GM18867 (cell line): ENCODE measurements at regions not wholly inside any gene's neighbourhood (a gene's known extent, or its start where the extent isn't known, plus 50 kb on each side); places are given as distances from the start of the nearest gene placed in this dataset.
"Not testable (repeated sequence)": the region's sequence is repeated elsewhere in the genome, so short reads cannot be mapped to it uniquely, and the experiment has no call there.

Experiments
- ATAC-seq: cut with Tn5 transposase; IDR thresholded peaks from one replicate; pipeline ENCODE4 v1.9.1; 2021; ENCODE audit warnings: mild to moderate bottlenecking, moderate library complexity; ENCODE audit not compliant: unreplicated experiment

DNA sequence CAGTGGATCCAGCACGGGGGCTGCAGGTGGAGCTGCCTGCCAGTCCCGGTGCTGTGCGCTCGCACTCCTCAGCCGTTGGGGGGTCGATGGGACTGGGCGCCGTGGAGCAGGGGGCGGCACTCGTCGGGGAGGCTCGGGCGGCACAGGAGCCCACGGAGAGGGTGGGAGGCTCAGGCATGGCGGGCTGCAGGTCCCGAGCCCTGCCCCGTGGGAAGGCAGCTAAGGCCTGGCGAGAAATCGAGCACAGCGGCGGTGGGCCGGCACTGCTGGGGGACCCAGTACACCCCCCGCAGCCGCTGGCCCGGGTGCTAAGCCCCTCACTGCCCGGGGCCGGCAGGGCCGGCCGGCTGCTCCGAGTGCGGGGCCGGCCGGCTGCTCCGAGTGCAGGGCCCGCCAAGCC is 52.3 kb upstream of the MARK1 start:
- ATAC-seq = not testable (repeated sequence)

DNA sequence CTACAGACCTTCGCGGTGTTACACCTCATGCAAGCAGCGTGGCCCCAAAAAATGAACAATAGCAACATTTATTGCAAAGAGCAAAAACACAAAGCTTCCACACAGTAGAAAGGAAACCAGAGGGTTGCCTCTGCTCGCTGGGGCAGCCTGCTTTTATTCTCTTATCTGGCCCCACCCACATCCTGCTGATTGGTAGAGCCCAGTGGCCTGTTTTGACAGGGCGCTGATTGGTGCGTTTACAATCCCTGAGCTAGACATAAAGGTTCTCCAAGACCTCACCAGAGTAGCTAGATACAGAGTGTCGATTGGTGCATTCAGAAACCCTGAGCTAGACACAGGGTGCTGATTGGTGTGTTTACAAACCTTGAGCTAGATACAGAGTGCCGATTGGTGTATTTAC is 52.8 kb upstream of the MARK1 start:
- ATAC-seq = not testable (repeated sequence)

DNA sequence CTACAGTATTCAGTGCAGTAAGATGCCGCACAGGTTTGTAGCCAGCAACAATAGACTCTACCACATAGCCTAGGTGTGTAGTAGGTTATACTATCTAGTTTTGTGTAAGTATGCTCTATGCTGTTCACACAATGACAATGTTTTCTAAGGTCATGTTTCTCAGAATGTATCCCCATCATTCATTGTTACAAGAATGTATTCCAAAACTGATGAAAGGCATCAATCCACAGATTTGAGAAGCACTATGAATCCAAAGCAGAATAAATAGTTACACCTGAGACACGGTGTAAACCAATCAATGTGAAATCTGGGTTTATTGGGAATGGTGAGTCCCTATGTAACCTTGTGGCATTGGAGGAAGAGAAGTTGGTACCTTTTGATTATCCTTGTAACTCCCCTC is 54.5 kb upstream of the MARK1 start:
- ATAC-seq = no peak

DNA sequence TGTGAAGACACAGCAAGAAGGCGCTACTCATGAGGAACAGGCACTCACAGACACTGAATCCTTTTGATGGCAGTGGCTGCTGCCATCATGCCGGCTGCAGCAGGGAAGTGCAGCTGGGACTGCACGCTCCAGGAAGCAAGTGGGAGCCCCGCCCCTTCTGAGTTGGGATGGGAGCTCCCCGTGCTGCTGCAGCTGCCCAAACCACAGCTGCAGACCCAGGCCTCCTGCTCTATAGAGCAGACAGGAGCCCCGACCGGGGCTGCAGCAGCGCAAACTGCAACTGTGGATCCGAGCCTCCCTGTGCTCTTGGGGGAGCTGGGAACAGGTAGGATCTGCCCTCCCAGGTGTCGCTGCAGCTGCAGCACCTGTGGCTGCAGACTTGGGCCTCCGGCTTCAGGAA is 65.2 kb upstream of the MARK1 start:
- ATAC-seq = no peak

- no peak for ATAC-seq
Measured at GRCh38 chr1:220458936-220459335, 69.0 kb upstream of the MARK1 start.

DNA sequence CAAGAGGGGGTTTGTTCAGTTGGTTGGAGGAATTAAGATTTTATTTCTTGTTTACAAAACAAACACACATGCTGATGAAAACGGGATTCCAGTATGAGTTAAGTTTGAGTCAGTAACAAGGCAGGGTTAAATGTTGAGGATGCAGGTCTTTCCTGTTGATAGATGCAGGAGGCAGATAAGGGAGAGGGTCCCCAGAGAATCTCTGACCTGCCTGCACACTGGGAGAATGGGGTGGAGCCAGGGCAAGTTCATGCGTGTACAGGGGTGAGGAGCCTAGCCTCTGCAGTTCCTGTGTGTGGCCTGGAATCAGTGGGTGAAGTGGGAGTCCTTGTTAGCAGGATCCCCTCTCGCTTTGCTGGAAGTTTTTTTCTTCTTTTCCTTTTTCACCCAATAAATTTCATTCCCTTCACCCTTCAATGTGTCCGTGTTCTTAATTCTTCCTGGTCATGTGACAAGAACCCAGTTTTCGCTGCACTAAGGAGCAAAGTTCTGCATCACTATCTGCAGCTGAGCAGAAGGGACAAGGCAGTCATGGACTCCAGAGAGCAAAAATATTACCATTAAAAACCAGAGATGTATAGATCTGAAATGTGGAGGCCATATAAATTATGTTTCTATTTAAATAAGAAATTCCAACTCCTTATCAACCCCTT is 69.9 kb upstream of the MARK1 start:
- ATAC-seq = no peak

DNA sequence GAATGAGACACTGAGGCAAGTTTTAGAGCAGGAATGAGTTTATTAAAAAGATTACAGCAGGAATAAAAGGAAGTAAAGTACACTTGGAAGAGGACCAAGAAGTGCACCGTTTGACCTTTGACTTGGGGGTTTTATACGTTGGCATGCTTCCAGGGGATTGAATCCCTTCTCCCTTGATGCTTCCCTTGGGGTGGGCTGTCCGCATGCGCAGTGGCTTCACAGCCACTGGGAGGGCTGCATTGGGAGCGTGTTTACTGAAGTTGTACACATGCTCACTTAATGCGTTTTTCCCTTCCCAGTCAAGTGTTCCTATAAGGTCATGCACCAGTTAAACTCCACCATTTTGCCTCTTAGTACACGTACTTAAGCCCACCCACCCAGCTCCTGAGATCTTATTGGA is 72.4 kb upstream of the MARK1 start:
- no peak for ATAC-seq

DNA sequence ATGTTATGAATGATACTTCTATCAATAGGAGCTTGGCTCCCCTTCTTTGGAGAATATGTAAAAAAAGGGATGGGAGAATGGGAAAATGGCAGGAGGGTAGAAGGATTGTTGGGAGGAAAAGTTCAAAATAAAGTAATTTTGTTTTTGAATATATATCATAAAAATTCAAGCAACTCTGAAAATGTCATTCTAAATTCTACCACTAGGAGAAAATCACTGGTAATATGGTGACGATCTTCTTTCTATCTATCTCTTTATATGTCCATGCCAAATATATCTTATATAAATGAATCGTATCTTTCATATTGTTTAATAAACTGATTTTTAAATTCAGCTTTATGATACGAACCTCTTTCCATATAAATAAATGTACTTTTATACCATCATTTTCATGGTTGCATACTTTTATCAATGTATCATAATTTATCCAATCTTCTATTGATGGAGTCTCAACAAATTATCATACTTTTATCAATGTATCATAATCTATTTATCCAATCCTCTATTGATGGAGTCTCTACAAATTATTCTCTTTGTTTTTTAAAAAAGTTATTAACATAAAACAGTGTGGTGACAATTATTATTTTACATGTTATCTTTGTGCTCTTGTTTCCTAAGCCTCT is 73.7 kb upstream of the MARK1 start:
- ATAC-seq = no peak

GRCh38 chr1:220453371-220453770 is 74.6 kb upstream of the MARK1 start:
- ATAC-seq = no peak

DNA sequence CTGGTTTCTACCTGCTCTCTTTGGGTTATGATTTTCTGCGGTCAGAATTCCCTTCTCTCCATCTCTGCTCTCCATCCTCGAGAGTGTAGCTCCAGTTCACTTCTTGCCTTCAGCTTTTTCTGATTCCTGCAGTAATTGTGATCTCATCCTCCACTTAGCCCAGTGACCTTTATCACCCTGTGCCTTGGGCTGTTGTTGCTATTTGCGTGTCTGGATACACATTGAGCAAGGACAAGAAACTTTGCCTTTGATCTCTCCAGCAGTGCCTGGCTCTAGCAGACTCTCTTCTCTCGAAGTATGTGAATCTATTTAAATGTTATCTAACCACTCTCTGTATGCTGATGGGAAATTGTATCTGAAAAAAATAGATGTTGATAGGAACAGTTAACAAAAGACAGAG is 76.4 kb upstream of the MARK1 start:
- ATAC-seq = no peak

DNA sequence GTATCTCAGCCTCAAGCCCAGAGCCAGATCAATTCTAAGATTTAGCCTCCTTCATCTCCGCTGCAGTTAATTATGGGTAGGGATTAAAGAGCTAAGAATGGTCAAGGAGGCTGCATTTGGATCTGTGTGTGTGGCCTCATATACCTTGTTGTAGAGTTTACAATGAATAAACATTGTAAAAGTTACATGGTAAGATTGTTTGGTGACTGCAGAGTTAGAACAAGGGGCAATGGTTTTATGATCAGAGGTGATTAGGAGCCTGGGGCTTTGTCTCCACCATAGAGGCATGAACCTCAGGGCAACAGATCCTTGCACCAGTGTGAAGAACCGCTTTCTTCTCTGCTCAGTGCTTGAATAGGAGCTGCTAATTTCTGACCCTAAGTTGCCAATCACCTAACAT is 77.0 kb upstream of the MARK1 start:
- ATAC-seq = no peak

GRCh38 chr1:220448217-220448616 is 79.7 kb upstream of the MARK1 start:
- ATAC-seq = peak; percentile 79

GRCh38 chr1:220444586-220444985 is 83.3 kb upstream of the MARK1 start:
- not testable (repeated sequence) for ATAC-seq

DNA sequence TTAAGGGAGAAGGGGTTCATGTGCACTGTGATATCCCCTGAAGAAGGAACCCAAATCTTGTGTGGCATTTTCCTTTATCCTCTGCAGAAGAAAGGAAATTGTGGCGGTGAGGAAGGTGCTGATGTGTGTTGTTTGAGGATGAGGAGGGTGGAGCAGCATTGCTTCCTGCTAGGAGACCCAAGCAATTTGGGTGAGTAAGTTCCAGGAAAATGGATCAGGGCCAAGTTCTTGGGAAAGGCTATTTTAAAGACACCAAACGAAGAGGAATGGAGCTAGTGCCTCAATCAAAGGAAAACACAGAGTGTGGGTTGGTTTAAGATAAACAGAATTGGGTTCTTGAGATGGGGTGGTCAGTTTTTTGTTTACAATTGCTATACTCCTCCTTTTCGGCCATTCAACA is 86.7 kb upstream of the MARK1 start:
- no peak for ATAC-seq

DNA sequence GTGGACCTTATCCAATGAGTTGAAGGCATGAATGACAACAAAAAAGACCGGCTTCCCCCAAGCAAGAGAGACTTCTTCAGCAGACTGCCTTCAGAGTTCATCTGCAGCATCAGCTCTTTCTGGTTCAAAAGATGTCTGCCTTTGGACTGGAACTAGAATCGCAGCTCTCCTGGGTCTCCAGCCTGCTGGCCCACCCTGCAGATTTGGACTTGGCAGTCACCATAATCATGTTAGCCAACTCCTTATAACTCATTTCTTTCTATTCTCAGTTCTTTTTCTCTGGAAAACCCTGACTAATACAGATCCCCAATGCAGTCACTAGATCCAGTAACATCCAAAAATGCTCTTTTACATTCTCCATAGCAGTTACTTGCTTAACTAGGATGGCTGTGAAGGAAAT is 89.2 kb upstream of the MARK1 start:
- no peak for ATAC-seq

DNA sequence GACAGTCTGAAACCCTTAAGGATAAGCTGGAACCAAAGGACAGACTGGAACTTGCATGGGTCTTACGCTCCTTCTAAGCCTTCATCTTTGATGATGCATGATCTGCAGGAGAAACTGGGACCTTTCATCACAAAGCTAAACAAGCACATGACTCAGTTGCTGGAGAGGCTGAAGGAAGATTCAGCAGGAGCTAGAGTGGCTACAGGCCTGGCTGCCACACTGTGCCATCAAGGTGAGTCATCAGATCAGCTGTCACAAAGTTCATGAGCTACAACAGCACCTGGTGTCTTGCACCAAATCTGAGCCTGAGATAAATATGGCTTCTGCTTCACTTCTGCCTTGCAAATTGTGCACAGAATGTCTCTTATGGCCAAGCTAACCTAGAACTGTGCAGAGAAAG is 95.5 kb upstream of the MARK1 start:
- ATAC-seq = no peak

- no peak for ATAC-seq
Measured at GRCh38 chr1:220431554-220432239, 96.2 kb upstream of the MARK1 start.

- no peak for ATAC-seq
Measured at GRCh38 chr1:220430586-220430985, 97.3 kb upstream of the MARK1 start.

GRCh38 chr1:220430059-220430458 is 97.9 kb upstream of the MARK1 start:
- ATAC-seq = no peak

- no peak for ATAC-seq
Measured at GRCh38 chr1:220426989-220427388, 100.9 kb upstream of the MARK1 start.

- no peak for ATAC-seq
Measured at GRCh38 chr1:220425852-220426251, 102.1 kb upstream of the MARK1 start.

DNA sequence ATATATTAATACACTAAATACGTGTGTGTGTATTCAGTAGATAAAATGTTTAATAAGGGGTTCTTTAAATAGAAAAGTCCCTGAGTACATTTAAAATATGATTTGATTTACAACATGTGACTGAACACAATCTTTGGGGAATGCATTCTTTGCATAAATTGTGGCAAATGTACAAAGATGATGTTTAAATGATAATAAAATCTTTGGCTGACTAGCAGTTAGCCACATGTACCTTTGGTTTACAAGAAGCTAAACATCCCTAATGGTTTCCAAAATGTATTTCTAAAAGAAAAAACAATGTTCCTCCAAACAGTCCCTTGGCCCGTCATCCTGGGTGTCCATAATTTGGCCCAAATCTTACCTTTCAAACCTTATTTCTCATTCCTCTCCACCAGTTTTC is 106.4 kb upstream of the MARK1 start:
- ATAC-seq = no peak
